ENCODE measurements at regions not wholly inside any gene's neighbourhood (a gene's known extent, or its start where the extent isn't known, plus 50 kb on each side); places are given as distances from the start of the nearest gene placed in this dataset.
A peak's percentile ranks its signal among the peaks of the same experiment; 100 is the strongest.

DNA sequence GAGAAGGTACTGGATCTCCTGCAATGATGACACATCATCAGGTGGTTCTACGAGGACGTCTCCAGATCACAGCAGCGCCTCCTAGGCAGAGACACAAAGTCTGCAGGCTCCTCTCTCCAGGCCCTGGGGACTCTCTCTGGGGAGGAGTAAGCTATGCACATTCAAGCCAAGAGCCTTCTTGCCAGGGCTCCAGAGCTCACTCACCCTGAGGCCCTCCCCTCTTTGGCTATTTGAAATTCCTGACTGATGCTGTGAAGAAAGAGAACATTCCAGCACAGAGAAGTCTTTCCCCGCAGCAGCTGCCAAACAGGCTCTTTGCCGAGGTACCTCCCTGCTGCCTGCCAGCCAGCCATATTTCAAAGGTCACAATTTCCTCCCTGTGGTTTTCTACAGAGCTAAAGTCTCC is 204.9 kb downstream of the CSNK2A3 start:
- H3K23ac ChIP-seq (ENCODE audit: low read length), result no peak overlapping the region
- peaks cover 9 to 11% of the 10 kb centered on the region in 2 experiments for H3K4me1 ChIP-seq (ENCODE audit: control insufficient read depth in 1 of 2, insufficient read depth in 2 of 2, low read length in 2 of 2)
- no peaks in the 10 kb centered on the region for H3K9me3 ChIP-seq (ENCODE audit: insufficient read depth, low read depth, low read length)
- H4K91ac ChIP-seq (ENCODE audit: low read depth, low read length), result no peak overlapping the region
- H4K12ac ChIP-seq (ENCODE audit: low read depth, low read length), result no peak overlapping the region
- no peaks in the 10 kb centered on the region for H3K36me3 ChIP-seq (ENCODE audit: control insufficient read depth in 1 of 2, insufficient read depth in 2 of 2, low read length in 2 of 2)
- H2AFZ ChIP-seq (ENCODE audit: insufficient read depth, low read length, poor library complexity), result no peak overlapping the region
- no peak overlapping the region for H4K8ac ChIP-seq (ENCODE audit: low read depth, low read length)
- no peak overlapping the region for H3K9ac ChIP-seq (ENCODE audit: low read length)
- H3K18ac ChIP-seq (ENCODE audit: low read length), result no peak overlapping the region
- no peak overlapping the region for H3K4me2 ChIP-seq (ENCODE audit: low read length)
- H3K4ac ChIP-seq (ENCODE audit: low read depth, low read length), result no peak overlapping the region
- DNase-seq, result peak; percentile 97
- H3K27ac ChIP-seq (ENCODE audit: low read depth, low read length), result peak overlapping the region; percentile 31
- H2BK120ac ChIP-seq (ENCODE audit: insufficient read depth, low read length, poor library complexity), result no peak overlapping the region
- H2BK12ac ChIP-seq (ENCODE audit: low read length), result no peak overlapping the region
- no peak overlapping the region for H2BK5ac ChIP-seq (ENCODE audit: low read depth, low read length, poor library complexity)
- H3K14ac ChIP-seq (ENCODE audit: low read length), result no peak overlapping the region
- H3K27me3 ChIP-seq (ENCODE audit: insufficient read depth, low read length), result no peaks in the 10 kb centered on the region
- no peaks in the 10 kb centered on the region for H3K79me2 ChIP-seq (ENCODE audit: control insufficient read depth, insufficient read depth, low read length, poor library complexity)
- H3K79me1 ChIP-seq (ENCODE audit: low read length), result peaks cover 4% of the 10 kb centered on the region
- no CpG with 5 or more reads among the region's 5 CpGs for WGBS (ENCODE audit: extremely low coverage, insufficient coverage, insufficient read length)
- H2AK5ac ChIP-seq (ENCODE audit: low read length), result no peak overlapping the region
- H3K4me3 ChIP-seq (ENCODE audit: low read depth, low read length), result no peak overlapping the region

GRCh38 chr11:11146830-11147229 is 206.2 kb downstream of the CSNK2A3 start:
- Histone ChIP-seq H2AK5ac (ENCODE audit: low read length) (no peak overlapping the region), H3K23ac (ENCODE audit: low read length) (no peak overlapping the region), H3K27me3 (ENCODE audit: insufficient read depth, low read length) (no peaks in the 10 kb centered on the region), H4K91ac (ENCODE audit: low read depth, low read length) (no peak overlapping the region), H3K4me2 (ENCODE audit: low read length) (no peak overlapping the region), H4K12ac (ENCODE audit: low read depth, low read length) (no peak overlapping the region), H3K14ac (ENCODE audit: low read length) (no peak overlapping the region), H2BK5ac (ENCODE audit: low read depth, low read length, poor library complexity) (no peak overlapping the region), H3K18ac (ENCODE audit: low read length) (no peak overlapping the region), H3K36me3 (ENCODE audit: control insufficient read depth in 1 of 2, insufficient read depth in 2 of 2, low read length in 2 of 2) (no peaks in the 10 kb centered on the region), H2BK12ac (ENCODE audit: low read length) (no peak overlapping the region), H3K4ac (ENCODE audit: low read depth, low read length) (no peak overlapping the region), H3K27ac (ENCODE audit: low read depth, low read length) (no peak overlapping the region), H4K8ac (ENCODE audit: low read depth, low read length) (no peak overlapping the region), H2BK120ac (ENCODE audit: insufficient read depth, low read length, poor library complexity) (no peak overlapping the region), H3K4me3 (ENCODE audit: low read depth, low read length) (no peak overlapping the region), H3K4me1 (ENCODE audit: control insufficient read depth in 1 of 2, insufficient read depth in 2 of 2, low read length in 2 of 2) (peaks cover 9 to 11% of the 10 kb centered on the region in 2 experiments), H3K9ac (ENCODE audit: low read length) (no peak overlapping the region), H3K9me3 (ENCODE audit: insufficient read depth, low read depth, low read length) (no peaks in the 10 kb centered on the region), H2AFZ (ENCODE audit: insufficient read depth, low read length, poor library complexity) (no peak overlapping the region), H3K79me1 (ENCODE audit: low read length) (peaks cover 4% of the 10 kb centered on the region), H3K79me2 (ENCODE audit: control insufficient read depth, insufficient read depth, low read length, poor library complexity) (no peaks in the 10 kb centered on the region)
- DNase-seq, result no peak
- no CpG with 5 or more reads among the region's 5 CpGs for WGBS (ENCODE audit: extremely low coverage, insufficient coverage, insufficient read length)

DNA sequence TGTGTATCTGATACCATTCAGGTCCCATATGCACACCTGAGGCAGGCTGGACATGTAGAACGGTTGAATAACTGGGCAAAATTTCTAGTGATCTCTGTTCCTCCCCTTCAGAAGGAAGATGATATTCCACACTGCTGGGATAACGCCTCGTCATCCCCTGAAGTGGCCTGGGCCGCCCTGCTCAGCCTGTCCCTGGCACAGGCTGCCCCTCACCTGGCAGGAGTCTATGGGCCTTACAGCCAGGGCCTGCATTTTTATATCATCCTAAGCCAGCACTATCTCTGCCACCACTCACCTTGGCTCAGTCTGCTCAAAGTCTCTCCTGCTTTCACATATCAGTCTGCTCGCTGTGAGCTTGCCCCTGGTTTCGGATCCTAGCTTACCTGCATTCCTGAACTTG is 209.2 kb downstream of the CSNK2A3 start:
- Histone ChIP-seq H3K18ac (ENCODE audit: low read length) (no peak overlapping the region), H3K23ac (ENCODE audit: low read length) (no peak overlapping the region), H3K4ac (ENCODE audit: low read depth, low read length) (no peak overlapping the region), H3K4me1 (ENCODE audit: control insufficient read depth in 1 of 2, insufficient read depth in 2 of 2, low read length in 2 of 2) (peaks cover 6% of the 10 kb centered on the region in 2 experiments), H4K12ac (ENCODE audit: low read depth, low read length) (no peak overlapping the region), H3K36me3 (ENCODE audit: control insufficient read depth in 1 of 2, insufficient read depth in 2 of 2, low read length in 2 of 2) (no peaks in the 10 kb centered on the region), H3K9ac (ENCODE audit: low read length) (no peak overlapping the region), H3K4me3 (ENCODE audit: low read depth, low read length) (no peak overlapping the region), H2BK12ac (ENCODE audit: low read length) (no peak overlapping the region), H3K14ac (ENCODE audit: low read length) (no peak overlapping the region), H2BK120ac (ENCODE audit: insufficient read depth, low read length, poor library complexity) (no peak overlapping the region), H2AK5ac (ENCODE audit: low read length) (no peak overlapping the region), H3K79me2 (ENCODE audit: control insufficient read depth, insufficient read depth, low read length, poor library complexity) (no peaks in the 10 kb centered on the region), H2BK5ac (ENCODE audit: low read depth, low read length, poor library complexity) (no peak overlapping the region), H3K9me3 (ENCODE audit: insufficient read depth, low read depth, low read length) (no peaks in the 10 kb centered on the region), H3K79me1 (ENCODE audit: low read length) (peaks cover 4% of the 10 kb centered on the region), H4K91ac (ENCODE audit: low read depth, low read length) (no peak overlapping the region), H3K27me3 (ENCODE audit: insufficient read depth, low read length) (no peaks in the 10 kb centered on the region), H4K8ac (ENCODE audit: low read depth, low read length) (no peak overlapping the region), H3K27ac (ENCODE audit: low read depth, low read length) (no peak overlapping the region), H3K4me2 (ENCODE audit: low read length) (no peak overlapping the region), H2AFZ (ENCODE audit: insufficient read depth, low read length, poor library complexity) (no peak overlapping the region)
- WGBS (ENCODE audit: extremely low coverage, insufficient coverage, insufficient read length), result no CpG with 5 or more reads among the region's 6 CpGs
- no peak for DNase-seq

DNA sequence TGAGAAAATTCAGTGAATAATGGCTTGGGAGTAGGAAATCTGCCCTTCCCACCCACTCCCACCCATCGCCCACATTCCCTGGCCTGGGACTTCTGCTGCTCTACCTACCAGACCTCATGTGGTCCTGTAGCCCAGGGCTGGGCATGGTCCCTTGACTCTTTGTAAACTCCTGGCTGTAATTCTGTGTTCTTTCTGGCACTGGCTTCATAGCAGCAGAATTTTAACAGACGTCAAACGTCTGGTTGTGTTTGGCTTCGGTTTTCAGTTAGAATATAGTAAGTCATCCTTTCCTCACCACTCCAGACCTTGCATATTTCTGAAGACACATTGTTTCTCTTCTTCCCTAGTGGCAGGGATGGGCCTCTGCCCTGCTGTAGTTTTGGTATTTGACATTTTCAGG is 210.6 kb downstream of the CSNK2A3 start:
- Histone ChIP-seq H2BK12ac (ENCODE audit: low read length) (no peak overlapping the region), H2BK5ac (ENCODE audit: low read depth, low read length, poor library complexity) (no peak overlapping the region), H3K4ac (ENCODE audit: low read depth, low read length) (no peak overlapping the region), H3K27me3 (ENCODE audit: insufficient read depth, low read length) (no peaks in the 10 kb centered on the region), H3K79me1 (ENCODE audit: low read length) (no peaks in the 10 kb centered on the region), H3K23ac (ENCODE audit: low read length) (no peak overlapping the region), H2AFZ (ENCODE audit: insufficient read depth, low read length, poor library complexity) (no peak overlapping the region), H4K12ac (ENCODE audit: low read depth, low read length) (no peak overlapping the region), H3K36me3 (ENCODE audit: control insufficient read depth in 1 of 2, insufficient read depth in 2 of 2, low read length in 2 of 2) (no peaks in the 10 kb centered on the region), H4K8ac (ENCODE audit: low read depth, low read length) (no peak overlapping the region), H3K79me2 (ENCODE audit: control insufficient read depth, insufficient read depth, low read length, poor library complexity) (no peaks in the 10 kb centered on the region), H3K14ac (ENCODE audit: low read length) (no peak overlapping the region), H3K4me1 (ENCODE audit: control insufficient read depth in 1 of 2, insufficient read depth in 2 of 2, low read length in 2 of 2) (no peaks in the 10 kb centered on the region), H3K4me2 (ENCODE audit: low read length) (no peak overlapping the region), H2AK5ac (ENCODE audit: low read length) (no peak overlapping the region), H3K9me3 (ENCODE audit: insufficient read depth, low read depth, low read length) (no peaks in the 10 kb centered on the region), H2BK120ac (ENCODE audit: insufficient read depth, low read length, poor library complexity) (no peak overlapping the region), H3K27ac (ENCODE audit: low read depth, low read length) (no peak overlapping the region), H3K4me3 (ENCODE audit: low read depth, low read length) (no peak overlapping the region), H4K91ac (ENCODE audit: low read depth, low read length) (no peak overlapping the region), H3K18ac (ENCODE audit: low read length) (no peak overlapping the region), H3K9ac (ENCODE audit: low read length) (no peak overlapping the region)
- DNase-seq, result no peak
- no CpG with 5 or more reads among the region's 4 CpGs for WGBS (ENCODE audit: extremely low coverage, insufficient coverage, insufficient read length)

Measured in trophoblast cell (in vitro differentiated cells and primary cell).